Skeletal muscle cell (primary cell): ENCODE measurements at regions not wholly inside any gene's neighbourhood (a gene's known extent, or its start where the extent isn't known, plus 50 kb on each side); places are given as distances from the start of the nearest gene placed in this dataset.

ENCODE experiments used
- DNase-seq: peaks from one replicate; pipeline ENCODE4 v3.0.0-alpha.2; 2010; ENCODE audit warnings: low read depth
- H3K4me3 ChIP-seq: 2 replicates; pipeline ENCODE4 v1.5.1; 2011; ENCODE audit warnings: low read depth, mild to moderate bottlenecking, control low read depth, low read length, moderate library complexity

DNA sequence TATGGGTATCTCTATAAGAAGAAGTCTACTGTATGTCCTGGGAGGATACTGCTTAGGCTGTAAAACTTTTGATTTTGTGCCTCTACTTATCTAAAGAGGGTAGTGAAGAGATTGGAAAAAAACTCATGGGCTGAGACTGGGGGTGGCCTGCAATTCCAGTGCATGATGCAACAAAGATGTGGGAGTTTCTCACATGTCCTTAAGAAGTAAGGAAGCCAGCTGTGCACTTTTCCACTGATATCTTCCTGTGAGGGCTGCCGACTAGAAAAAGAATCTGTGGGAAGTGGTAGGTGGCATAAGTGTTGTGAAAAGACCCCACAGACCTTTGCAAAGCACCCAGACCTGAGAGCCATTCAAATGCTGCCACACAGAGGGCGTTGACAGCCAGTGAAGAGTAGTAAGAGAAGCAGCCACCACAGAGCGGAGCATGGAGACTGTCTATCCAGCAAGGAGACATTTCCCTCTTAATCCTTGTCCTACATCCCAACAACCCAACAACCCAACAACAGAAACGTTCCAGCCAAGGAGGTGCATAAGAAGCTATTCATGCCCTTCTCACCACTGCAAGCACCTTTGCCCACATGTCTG lies 65.1 kb downstream of the PFDN4 start:
- no peak for DNase-seq
- no peak overlapping the region for H3K4me3 ChIP-seq

DNA sequence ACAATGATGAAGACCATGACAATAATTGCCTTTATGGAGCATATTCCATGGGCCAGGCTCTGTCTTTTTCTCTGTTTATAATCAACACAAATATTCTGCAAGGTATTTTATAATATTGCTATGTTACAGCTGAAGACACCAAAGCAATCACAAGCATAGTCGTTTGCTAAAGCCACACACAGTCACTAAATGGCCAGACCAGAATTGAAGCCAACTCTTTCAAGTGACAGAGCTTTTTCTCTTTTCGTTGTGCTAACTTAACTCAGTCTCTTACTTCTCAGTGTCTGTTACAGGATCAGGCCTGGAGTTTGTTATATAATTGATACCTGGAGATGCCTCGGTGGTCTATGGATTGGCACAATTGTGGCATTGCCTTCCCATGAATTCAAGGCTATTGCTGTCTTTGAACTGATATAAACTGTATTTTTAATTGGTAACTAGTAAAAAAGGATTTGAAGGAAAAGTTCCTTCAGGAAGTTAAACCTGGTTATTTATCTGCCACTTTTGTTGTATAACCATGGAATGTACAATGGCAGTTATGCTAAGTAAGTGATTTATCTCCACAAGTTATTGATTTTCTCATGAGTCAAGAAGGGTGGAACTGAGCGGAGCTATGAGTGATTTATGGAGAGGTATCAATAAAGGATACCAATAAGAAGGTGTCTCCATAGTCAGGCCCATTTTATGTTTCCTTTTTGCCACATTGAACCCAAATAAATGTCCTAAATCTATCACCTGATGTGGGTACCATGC lies 67.6 kb downstream of the PFDN4 start:
- no peak for DNase-seq
- H3K4me3 ChIP-seq = no peak overlapping the region

GRCh38 chr20:54276577-54277169 lies 68.8 kb downstream of the PFDN4 start:
- no peak for DNase-seq
- no peak overlapping the region for H3K4me3 ChIP-seq

DNA sequence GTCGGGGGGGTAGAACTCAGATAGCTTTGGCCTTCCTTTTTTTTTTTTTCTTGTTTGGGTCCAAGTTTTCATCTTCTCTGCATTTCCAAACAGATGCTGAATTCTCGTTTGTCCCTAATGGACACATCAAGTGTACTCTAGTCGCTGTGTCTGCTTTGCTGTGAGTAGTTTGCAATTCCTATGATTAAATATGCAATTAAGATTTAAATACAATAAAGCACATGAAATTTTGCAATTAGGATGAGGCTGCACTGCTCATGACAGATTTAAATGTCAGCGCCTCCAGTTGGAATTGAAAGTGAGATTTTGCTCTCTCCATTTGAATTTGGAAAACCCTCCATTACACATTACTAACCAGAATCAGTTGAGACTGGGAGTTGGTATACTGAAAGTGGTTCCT lies 70.4 kb downstream of the PFDN4 start:
- H3K4me3 ChIP-seq = no peak overlapping the region
- no peak for DNase-seq

DNA sequence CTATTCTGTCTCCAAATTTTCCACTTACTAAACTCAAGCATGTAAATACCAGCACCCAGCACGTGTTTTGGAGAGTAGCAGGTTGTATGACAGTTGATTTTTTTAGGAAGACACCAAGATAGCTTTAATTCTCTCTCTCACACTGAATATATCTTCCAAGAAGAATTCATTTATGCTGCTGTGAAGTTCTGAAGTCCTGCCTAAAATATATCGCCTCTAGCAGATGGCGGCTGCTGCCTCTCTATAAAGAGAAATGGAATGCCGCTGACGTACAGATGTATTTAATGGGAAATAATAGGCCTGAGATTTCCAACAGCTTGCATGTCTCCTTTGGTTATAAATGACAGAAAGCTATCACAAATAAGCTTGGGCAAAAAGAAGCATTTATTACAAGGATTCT lies 74.7 kb downstream of the PFDN4 start:
- H3K4me3 ChIP-seq = no peak overlapping the region
- no peak for DNase-seq

- no peak for DNase-seq
- H3K4me3 ChIP-seq = no peak overlapping the region
Measured at GRCh38 chr20:54283253-54283652, 75.4 kb downstream of the PFDN4 start.

DNA sequence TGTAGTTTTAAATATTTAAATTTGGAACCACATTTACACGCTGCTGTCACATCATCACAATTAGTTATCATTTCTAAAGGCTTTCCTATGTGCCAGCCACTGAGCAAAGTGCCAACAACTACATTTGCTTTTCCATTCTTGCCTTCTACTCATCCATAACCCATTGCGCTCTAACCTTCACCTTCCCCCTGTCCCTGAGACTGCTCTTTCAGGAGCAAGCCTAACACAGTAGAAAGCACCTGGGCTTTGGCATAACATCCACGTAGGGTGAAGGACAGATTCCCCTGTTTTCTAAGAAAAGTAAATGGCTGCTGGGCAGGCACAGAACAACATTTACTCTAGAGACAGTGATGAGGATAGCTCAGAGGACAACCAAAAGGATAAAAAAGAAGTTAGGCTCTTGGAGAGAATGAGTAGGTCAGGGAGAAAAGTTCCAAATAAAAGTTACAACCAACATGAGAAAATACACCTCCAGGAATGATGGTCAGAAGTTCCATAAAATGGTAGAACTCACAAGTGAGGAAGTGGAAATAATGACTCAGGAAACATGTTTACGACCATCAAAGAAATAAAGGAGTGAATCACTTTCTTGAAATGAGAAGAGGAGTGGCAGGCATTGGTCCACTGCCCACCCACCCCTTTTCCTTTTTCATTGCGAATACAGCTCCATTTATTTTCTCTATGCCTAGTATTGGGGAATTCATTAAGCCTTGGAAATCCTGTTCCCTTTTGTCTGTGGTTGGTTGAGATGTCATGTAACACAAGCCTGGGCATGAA lies 77.2 kb downstream of the PFDN4 start:
- no peak overlapping the region for H3K4me3 ChIP-seq
- no peak for DNase-seq

GRCh38 chr20:54290636-54291035 lies 82.7 kb downstream of the PFDN4 start:
- DNase-seq = no peak
- H3K4me3 ChIP-seq = no peak overlapping the region

DNA sequence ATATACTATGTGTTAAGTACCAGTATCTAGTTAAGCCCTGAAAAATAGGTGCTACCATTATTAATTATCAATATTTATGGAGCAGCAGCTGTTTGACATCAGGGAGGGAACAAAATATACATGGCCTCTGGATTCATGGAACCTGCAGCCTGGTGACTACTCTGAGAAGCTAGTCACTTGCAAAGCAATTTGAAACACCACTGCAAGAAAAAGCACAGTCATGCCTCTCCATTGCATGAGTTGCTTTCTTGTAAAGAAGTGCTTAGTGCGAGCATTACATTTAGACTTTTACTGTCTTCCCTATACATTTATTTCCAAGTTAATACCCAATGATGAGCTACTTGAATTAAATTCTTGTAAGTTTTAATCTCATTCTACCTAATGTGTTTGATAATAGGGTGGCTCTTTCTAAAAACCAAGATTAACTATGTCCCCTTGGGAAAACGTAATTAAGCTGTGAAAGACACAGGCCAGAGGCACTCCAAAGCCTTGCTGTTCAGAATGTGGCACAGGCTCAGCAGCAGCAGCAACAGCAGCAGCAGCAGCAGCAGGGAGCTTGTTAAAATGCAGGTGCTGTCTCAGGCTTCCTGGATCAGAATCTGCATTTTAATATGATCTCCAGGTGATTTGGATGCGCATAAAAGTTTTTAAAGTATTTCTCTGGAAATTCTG lies 83.6 kb downstream of the PFDN4 start:
- DNase-seq = no peak

GRCh38 chr20:54292185-54292584 lies 84.3 kb downstream of the PFDN4 start:
- H3K4me3 ChIP-seq = no peak overlapping the region
- peak; percentile 51 for DNase-seq

More for the DNA sequence above, 83.6 kb downstream of the PFDN4 start:
- H3K4me3 ChIP-seq = no peak overlapping the region

GRCh38 chr20:54293526-54293925 lies 85.6 kb downstream of the PFDN4 start:
- H3K4me3 ChIP-seq = no peak overlapping the region
- DNase-seq = no peak

DNA sequence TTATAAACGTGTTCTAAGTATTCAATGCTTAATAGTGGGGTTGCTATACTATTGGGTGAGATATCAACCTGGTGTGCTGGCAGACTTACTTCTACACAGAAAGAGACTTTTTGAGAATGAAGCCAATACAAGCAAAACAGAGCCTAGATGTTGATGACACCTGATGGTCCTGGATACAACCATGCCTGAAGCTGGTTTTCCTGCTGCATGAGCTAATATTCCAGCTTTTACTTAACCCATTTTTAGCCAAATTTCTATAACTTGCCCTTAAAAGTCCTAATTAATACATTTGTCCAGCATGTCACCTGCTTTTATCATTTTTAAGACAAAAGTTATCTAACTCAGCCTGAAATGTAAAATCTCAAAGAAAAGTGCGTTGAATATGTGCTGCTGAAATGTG lies 86.2 kb downstream of the PFDN4 start:
- no peak for DNase-seq
- no peak overlapping the region for H3K4me3 ChIP-seq

- no peak for DNase-seq
- no peak overlapping the region for H3K4me3 ChIP-seq
Measured at GRCh38 chr20:54295686-54296085, 87.8 kb downstream of the PFDN4 start.

GRCh38 chr20:54305421-54305820 lies 97.5 kb downstream of the PFDN4 start:
- no peak overlapping the region for H3K4me3 ChIP-seq
- DNase-seq = no peak

DNA sequence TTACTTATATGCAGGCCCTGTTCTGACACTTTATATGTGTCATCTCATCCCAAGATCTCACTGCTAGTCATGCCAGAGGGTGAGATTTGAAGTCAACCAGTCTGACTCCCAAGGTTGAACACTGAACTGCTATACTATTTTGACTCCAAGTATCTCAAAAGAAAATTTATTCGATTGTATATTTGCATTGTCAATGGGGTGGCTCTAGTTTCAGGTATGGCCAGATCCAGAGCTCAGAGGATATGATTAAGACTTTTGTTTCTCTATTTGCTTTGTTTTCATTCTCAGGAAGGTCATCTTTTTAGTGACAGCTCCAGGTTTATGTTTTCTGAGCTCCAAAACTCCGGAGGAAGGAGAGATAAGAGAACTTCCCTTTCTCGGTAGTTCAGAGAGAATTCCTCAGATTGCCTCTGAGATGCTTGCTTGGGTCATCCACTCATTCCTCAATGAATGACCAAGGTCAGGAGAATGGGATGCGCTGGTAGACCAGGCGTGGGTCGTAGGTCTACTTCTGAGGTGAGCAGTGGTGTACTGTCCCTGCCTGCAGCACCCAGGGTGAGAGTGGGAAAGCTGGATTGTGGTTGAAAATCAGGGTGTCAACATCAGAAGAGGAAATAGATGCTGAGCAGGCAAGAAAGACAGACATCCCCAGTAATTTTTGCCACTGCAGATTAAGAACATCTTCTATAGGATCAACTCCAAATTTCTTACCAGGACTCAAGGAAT lies 99.3 kb downstream of the PFDN4 start:
- no peak for DNase-seq
- H3K4me3 ChIP-seq = no peak overlapping the region

DNA sequence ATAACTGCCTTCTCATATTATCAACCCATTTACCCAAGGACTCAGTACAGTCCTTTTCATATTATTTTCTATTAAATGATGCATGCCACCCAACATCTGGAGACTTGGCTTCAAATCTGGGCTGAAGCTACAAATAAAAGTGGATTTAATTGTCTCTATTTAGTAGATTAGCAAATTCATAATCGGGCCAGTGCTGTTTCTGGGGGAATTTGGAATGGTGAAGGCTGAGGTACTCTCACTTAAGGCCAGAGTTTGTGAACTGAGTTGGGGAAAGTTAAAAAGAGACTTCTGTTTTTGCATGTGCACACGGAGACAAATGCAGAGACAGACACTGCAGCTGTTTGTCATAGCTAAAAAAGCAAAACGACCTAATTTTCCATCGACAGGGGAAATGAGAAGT lies 100.9 kb downstream of the PFDN4 start:
- no peak for DNase-seq

DNA sequence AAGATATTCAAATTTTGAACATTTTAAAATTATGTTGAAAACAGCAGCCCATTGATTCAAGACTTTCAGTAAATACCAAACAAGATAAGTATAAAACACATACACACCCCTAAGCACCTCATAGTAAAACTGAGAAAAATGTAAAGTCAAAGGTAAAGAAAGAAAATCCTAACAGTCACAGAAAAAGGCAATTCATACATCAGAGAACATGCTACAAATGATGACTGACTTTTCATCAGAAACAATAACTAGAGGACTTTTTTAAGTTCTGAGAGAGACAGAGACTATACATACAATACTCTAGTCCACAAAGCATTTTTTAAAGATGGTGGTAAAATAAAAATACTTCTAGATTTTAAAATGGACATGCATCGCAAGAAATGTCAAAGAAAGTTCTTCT lies 111.0 kb downstream of the PFDN4 start:
- no peak for DNase-seq
- H3K4me3 ChIP-seq = no peak overlapping the region

More for the DNA sequence above, 100.9 kb downstream of the PFDN4 start:
- no peak overlapping the region for H3K4me3 ChIP-seq

DNA sequence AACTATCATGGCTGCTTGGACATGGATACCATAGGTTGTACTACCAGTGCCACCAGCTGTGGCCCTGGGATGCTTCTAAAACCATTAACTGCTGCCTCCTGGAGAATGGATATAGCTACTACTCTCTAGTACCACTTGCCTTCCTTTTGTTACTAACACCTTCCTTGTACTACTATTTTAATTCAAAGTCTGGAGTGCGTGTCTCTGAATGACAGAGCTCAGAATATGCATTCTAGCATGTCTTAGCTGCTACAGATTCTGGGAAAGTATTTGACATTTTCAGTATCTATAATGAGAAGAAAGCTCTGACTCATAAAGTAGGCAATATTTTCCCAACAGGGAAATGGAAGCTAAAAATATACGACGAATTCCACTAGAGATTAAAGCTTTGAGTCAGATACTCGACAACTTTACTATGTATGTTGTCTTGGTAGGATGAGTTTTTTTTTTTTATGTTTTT lies 112.3 kb downstream of the PFDN4 start:
- DNase-seq = no peak
- no peak overlapping the region for H3K4me3 ChIP-seq
